22Rv1 (cell line): ENCODE measurements at regions not wholly inside any gene's neighbourhood (a gene's known extent, or its start where the extent isn't known, plus 50 kb on each side); places are given as distances from the start of the nearest gene placed in this dataset.

Source experiments
- ZFX ChIP-seq: fragments of 450-650 bp; IDR thresholded peaks from 2 replicates; pipeline ENCODE4 v1.6.1; 2017; ENCODE audit warnings: antibody characterized with exemption, borderline replicate concordance
- TF ChIP-seq, protein P1 (sequence below): fragments of 450-650 bp; IDR thresholded peaks from 2 replicates; pipeline ENCODE4 v1.5.1; 2017; ENCODE audit warnings: mild to moderate bottlenecking

DNA sequence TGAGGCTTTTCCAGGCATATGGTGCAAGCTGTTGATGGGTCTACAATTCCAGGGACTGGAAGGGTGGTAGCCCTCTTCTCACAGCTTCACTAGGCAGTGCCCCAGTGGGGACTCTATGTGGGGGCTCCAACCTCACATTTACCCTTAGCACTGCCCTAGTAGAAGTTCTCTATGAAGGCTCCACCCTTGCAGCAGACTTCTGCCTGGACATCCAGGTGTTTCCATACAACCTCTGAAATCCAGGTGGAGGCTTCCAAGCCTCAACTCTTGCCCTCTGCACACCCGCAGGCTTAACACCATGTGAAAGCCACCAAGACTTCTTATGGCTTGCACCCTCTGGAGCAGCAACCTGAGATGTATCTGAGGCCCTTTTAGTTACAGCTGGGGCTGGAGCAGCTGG is 87.8 kb downstream of the ZNF777 start:
- TF ChIP-seq, protein P1, sequence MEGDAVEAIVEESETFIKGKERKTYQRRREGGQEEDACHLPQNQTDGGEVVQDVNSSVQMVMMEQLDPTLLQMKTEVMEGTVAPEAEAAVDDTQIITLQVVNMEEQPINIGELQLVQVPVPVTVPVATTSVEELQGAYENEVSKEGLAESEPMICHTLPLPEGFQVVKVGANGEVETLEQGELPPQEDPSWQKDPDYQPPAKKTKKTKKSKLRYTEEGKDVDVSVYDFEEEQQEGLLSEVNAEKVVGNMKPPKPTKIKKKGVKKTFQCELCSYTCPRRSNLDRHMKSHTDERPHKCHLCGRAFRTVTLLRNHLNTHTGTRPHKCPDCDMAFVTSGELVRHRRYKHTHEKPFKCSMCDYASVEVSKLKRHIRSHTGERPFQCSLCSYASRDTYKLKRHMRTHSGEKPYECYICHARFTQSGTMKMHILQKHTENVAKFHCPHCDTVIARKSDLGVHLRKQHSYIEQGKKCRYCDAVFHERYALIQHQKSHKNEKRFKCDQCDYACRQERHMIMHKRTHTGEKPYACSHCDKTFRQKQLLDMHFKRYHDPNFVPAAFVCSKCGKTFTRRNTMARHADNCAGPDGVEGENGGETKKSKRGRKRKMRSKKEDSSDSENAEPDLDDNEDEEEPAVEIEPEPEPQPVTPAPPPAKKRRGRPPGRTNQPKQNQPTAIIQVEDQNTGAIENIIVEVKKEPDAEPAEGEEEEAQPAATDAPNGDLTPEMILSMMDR = no peak
- TF ChIP-seq ZFX = no peak
